ENCODE measurements at regions not wholly inside any gene's neighbourhood (a gene's known extent, or its start where the extent isn't known, plus 50 kb on each side); places are given as distances from the start of the nearest gene placed in this dataset.

DNA sequence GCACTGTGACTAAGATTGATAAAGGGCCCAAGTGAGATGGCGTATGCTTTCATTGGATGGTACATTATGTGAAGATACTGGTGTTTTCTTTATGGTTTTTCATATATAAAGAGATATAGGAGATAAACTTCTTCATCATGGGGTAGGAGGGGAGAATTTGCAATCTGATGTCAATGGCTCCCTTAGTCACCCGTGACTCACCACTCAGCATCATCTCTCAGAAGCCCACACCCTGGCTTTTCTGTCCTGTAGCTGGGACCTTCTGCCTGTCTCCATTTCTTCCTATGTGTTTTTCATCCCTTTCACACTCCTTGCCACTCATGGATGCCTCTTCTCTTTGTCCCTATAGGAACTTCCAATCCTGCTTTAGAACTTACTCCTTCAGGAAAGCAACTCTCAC is 114.3 kb upstream of the SEMA6D start:
- H3K27me3 Mint-ChIP-seq (ENCODE audit: insufficient read depth) = no peaks in the 10 kb centered on the region
- no peaks in the 10 kb centered on the region for H3K36me3 ChIP-seq (ENCODE audit: control insufficient read depth, insufficient read depth, low read length)
- no peak overlapping the region for H3K4me3 ChIP-seq (ENCODE audit: low read length)
- no peaks in the 10 kb centered on the region for H3K27me3 ChIP-seq (ENCODE audit: control insufficient read depth, insufficient read depth, low read length, poor library complexity, severe bottlenecking)
- no peak overlapping the region for H3K4me3 Mint-ChIP-seq
- TF ChIP-seq, protein P1, sequence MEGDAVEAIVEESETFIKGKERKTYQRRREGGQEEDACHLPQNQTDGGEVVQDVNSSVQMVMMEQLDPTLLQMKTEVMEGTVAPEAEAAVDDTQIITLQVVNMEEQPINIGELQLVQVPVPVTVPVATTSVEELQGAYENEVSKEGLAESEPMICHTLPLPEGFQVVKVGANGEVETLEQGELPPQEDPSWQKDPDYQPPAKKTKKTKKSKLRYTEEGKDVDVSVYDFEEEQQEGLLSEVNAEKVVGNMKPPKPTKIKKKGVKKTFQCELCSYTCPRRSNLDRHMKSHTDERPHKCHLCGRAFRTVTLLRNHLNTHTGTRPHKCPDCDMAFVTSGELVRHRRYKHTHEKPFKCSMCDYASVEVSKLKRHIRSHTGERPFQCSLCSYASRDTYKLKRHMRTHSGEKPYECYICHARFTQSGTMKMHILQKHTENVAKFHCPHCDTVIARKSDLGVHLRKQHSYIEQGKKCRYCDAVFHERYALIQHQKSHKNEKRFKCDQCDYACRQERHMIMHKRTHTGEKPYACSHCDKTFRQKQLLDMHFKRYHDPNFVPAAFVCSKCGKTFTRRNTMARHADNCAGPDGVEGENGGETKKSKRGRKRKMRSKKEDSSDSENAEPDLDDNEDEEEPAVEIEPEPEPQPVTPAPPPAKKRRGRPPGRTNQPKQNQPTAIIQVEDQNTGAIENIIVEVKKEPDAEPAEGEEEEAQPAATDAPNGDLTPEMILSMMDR (conservative IDR thresholded peaks at IDR 0.05) = no peak
- no peak overlapping the region for H3K9ac ChIP-seq (ENCODE audit: extremely low read depth, low read length, poor library complexity, severe bottlenecking)
- no peaks in the 10 kb centered on the region for H3K36me3 Mint-ChIP-seq (ENCODE audit: low read depth)
- no peak for DNase-seq
- H3K4me1 Mint-ChIP-seq = peaks cover 16% of the 10 kb centered on the region
- no peaks in the 10 kb centered on the region for H3K9me3 ChIP-seq (ENCODE audit: control insufficient read depth, low read length)
- H3K9me3 Mint-ChIP-seq = no peaks in the 10 kb centered on the region
- H3K27ac ChIP-seq (ENCODE audit: low read depth, low read length) = no peak overlapping the region
- H3K4me1 ChIP-seq (ENCODE audit: control insufficient read depth, insufficient read depth, low read length) = peaks cover 14% of the 10 kb centered on the region
- 96% methylated on average over 2 of the region's 2 CpGs; no CpG with 5 or more reads in 1 of the 2 experiments for WGBS, 2 experiments (ENCODE audit: insufficient coverage in 1 of 2, insufficient read length in 1 of 2)
- H3K27ac Mint-ChIP-seq = no peak overlapping the region

DNA sequence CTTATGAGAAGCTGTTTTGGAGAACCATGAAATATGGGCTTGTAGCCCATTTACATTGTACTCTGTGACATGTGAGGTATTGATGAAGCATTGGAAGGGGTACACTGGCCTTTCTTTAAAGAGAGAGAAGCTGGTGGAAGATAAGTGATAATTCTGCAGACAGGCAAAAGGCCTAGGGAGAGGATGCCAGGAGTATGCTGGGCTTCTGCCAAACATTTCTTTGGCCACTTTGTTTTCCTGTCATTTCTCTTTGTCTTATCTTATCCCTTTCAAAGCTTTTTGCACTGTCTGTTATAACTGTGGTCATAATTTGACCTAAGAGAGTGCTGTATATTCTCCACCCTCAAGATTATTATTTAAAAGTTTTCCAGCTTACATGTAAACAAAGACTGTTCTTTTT is 109.6 kb upstream of the SEMA6D start:
- H3K9ac ChIP-seq (ENCODE audit: extremely low read depth, low read length, poor library complexity, severe bottlenecking) = no peak overlapping the region
- no peak overlapping the region for H3K27ac Mint-ChIP-seq
- no peaks in the 10 kb centered on the region for H3K36me3 ChIP-seq (ENCODE audit: control insufficient read depth, insufficient read depth, low read length)
- H3K4me1 Mint-ChIP-seq = peaks cover 2% of the 10 kb centered on the region
- H3K4me3 Mint-ChIP-seq = no peak overlapping the region
- H3K4me1 ChIP-seq (ENCODE audit: control insufficient read depth, insufficient read depth, low read length) = no peaks in the 10 kb centered on the region
- DNase-seq = no peak
- no peaks in the 10 kb centered on the region for H3K27me3 ChIP-seq (ENCODE audit: control insufficient read depth, insufficient read depth, low read length, poor library complexity, severe bottlenecking)
- no peaks in the 10 kb centered on the region for H3K9me3 ChIP-seq (ENCODE audit: control insufficient read depth, low read length)
- TF ChIP-seq, protein P1 (conservative IDR thresholded peaks at IDR 0.05) = no peak
- H3K36me3 Mint-ChIP-seq (ENCODE audit: low read depth) = no peaks in the 10 kb centered on the region
- no peaks in the 10 kb centered on the region for H3K27me3 Mint-ChIP-seq (ENCODE audit: insufficient read depth)
- H3K4me3 ChIP-seq (ENCODE audit: low read length) = no peak overlapping the region
- H3K27ac ChIP-seq (ENCODE audit: low read depth, low read length) = no peak overlapping the region
- H3K9me3 Mint-ChIP-seq = no peaks in the 10 kb centered on the region

DNA sequence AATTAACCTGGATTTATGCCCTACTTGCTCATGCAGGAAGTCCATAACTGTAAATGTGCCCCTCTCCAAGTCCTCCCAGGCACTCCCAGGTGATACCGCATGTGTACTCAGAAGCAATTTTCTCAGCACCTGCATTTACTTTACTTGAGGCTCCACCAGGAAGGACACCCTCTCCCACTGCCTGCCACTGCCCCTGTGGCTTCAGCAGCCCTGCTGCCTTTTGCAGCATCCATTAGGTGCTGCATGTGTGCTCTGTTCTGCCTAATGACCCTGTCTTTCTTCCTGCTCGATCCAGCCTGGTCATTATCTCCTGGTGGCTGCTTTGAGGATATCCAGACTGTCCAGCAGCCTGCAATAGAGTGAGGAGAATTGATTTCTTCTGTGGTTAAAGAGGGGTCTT is 107.6 kb upstream of the SEMA6D start:
- H3K27ac ChIP-seq (ENCODE audit: low read depth, low read length) = no peak overlapping the region
- no peak overlapping the region for H3K27ac Mint-ChIP-seq
- no peaks in the 10 kb centered on the region for H3K27me3 Mint-ChIP-seq (ENCODE audit: insufficient read depth)
- no peaks in the 10 kb centered on the region for H3K36me3 Mint-ChIP-seq (ENCODE audit: low read depth)
- no peaks in the 10 kb centered on the region for H3K36me3 ChIP-seq (ENCODE audit: control insufficient read depth, insufficient read depth, low read length)
- H3K4me3 Mint-ChIP-seq = no peak overlapping the region
- WGBS, 2 experiments (ENCODE audit: insufficient coverage in 1 of 2, insufficient read length in 1 of 2) = 91 to 100% methylated on average over 2 of the region's 2 CpGs
- H3K4me1 Mint-ChIP-seq = peaks cover 2% of the 10 kb centered on the region
- TF ChIP-seq, protein P1 (conservative IDR thresholded peaks at IDR 0.05) = peak; percentile 25
- H3K9me3 ChIP-seq (ENCODE audit: control insufficient read depth, low read length) = no peaks in the 10 kb centered on the region
- H3K9me3 Mint-ChIP-seq = no peaks in the 10 kb centered on the region
- no peaks in the 10 kb centered on the region for H3K4me1 ChIP-seq (ENCODE audit: control insufficient read depth, insufficient read depth, low read length)
- no peak overlapping the region for H3K4me3 ChIP-seq (ENCODE audit: low read length)
- no peaks in the 10 kb centered on the region for H3K27me3 ChIP-seq (ENCODE audit: control insufficient read depth, insufficient read depth, low read length, poor library complexity, severe bottlenecking)
- DNase-seq = no peak
- H3K9ac ChIP-seq (ENCODE audit: extremely low read depth, low read length, poor library complexity, severe bottlenecking) = no peak overlapping the region
